HepG2 (cell line): ENCODE measurements at regions not wholly inside any gene's neighbourhood (a gene's known extent, or its start where the extent isn't known, plus 50 kb on each side); places are given as distances from the start of the nearest gene placed in this dataset.

Source experiments
- ATAC-seq: fragments of 200-7000 bp; cut with Tn5 transposase; 3 replicates; pipeline ENCODE4 v1.9.1; 2020; ENCODE audit warnings: mild to moderate bottlenecking, moderate library complexity
- BruUV-seq: library from RNA; stranded (reverse); fragments of 400-500 nt; replicated peaks from 2 replicates; lab custom pipeline; 2021; lab: Mats Ljungman, UMichigan
- CTCF ChIA-PET: fragments of 300-600 bp; formaldehyde crosslinking; extraction: SDS; loops from one replicate; lab custom pipeline; 2021; ENCODE audit warnings: low total read pairs, inconsistent platforms, low intra/inter-chr PET ratio; lab: Yijun Ruan, JAX
- POLR2A ChIA-PET: fragments of 350-600 bp; sonication (Branson Sonifier 250); formaldehyde crosslinking; loops from one replicate; lab custom pipeline; 2020; ENCODE audit warnings: antibody characterized with exemption, inconsistent platforms; lab: Yijun Ruan, JAX
- DNase-seq: peaks from one replicate; pipeline ENCODE4 v3.0.0-alpha.2; 2015; ENCODE audit warnings: low spot score
- FAIRE-seq: peaks from 3 replicates; lab custom pipeline; 2011; peaks lifted over from hg19 to GRCh38; lab: Jason Lieb, UNC
- H2AFZ ChIP-seq: one replicate; pipeline ENCODE4 v1.6.1; 2011; ENCODE audit warnings: low read length, inconsistent platforms
- H3K27ac ChIP-seq: fragments of 300-600 bp; 3 replicates; pipeline ENCODE4 v1.8.0; 2011; ENCODE audit warnings: mixed run types, mild to moderate bottlenecking, mixed read lengths, low read length, inconsistent platforms; ENCODE audit not compliant: insufficient read depth; ENCODE audit errors: extremely low read length
- H3K27me3 ChIP-seq, 2 experiments: fragments of 200-600 bp in 1 of 2; 2 replicates in 1 of 2; 3 replicates in 1 of 2; pipeline versions ENCODE4 v1.6.0 to v1.8.0; 2011; ENCODE audit warnings: low read length in 2 of 2, mild to moderate bottlenecking in 2 of 2, moderate library complexity in 2 of 2, inconsistent platforms in 1 of 2; ENCODE audit not compliant: insufficient read depth in 2 of 2, control insufficient read depth in 1 of 2
- H3K36me3 ChIP-seq, 2 experiments: fragments of 200-600 bp in 1 of 2; replicated peaks in 1 of 2; 2 replicates in 1 of 2; 3 replicates in 1 of 2; pipeline versions ENCODE4 v1.5.1 to v1.8.0; 2011; ENCODE audit warnings: low read length in 2 of 2, inconsistent platforms in 1 of 2; ENCODE audit not compliant: insufficient read depth in 2 of 2, control insufficient read depth in 1 of 2
- H3K4me1 ChIP-seq: 2 replicates; pipeline ENCODE4 v1.5.1; 2012; ENCODE audit warnings: low read length, inconsistent platforms; ENCODE audit not compliant: insufficient read depth
- H3K4me2 ChIP-seq: 2 replicates; pipeline ENCODE4 v1.6.0; 2011; ENCODE audit warnings: low read depth, low read length, inconsistent platforms
- H3K4me3 ChIP-seq, 3 experiments: fragments of 200-600 bp in 1 of 3; sonication (generic), shearing (Covaris generic) in 1 of 3; replicated peaks in 1 of 3; 2 replicates each; pipeline ENCODE4 v1.5.1; 2011 to 2016; ENCODE audit warnings: low read length in 3 of 3, inconsistent platforms in 2 of 3, low read depth in 2 of 3, mild to moderate bottlenecking in 2 of 3, control low read depth in 1 of 3, mixed read lengths in 1 of 3; ENCODE audit not compliant: insufficient read depth in 1 of 3
- H3K79me2 ChIP-seq: one replicate; pipeline ENCODE4 v1.6.1; 2011; ENCODE audit warnings: low read length, inconsistent platforms; ENCODE audit not compliant: insufficient read depth
- H3K9ac ChIP-seq: 2 replicates; pipeline ENCODE4 v1.6.0; 2011; ENCODE audit warnings: mild to moderate bottlenecking, low read depth, low read length, inconsistent platforms; ENCODE audit not compliant: insufficient read depth
- H3K9me3 ChIP-seq: 2 replicates; pipeline ENCODE4 v1.5.1; 2012; ENCODE audit warnings: mild to moderate bottlenecking, low read length
- H4K20me1 ChIP-seq: 2 replicates; pipeline ENCODE4 v1.6.0; 2011; ENCODE audit warnings: inconsistent platforms, mild to moderate bottlenecking, low read length, moderate library complexity; ENCODE audit not compliant: insufficient read depth
- DPF2 ChIP-seq: sonication (generic); formaldehyde crosslinking; IDR thresholded peaks from 2 replicates; pipeline ENCODE4 v1.4.0; 2020; ENCODE audit warnings: mild to moderate bottlenecking, low read depth, missing genetic modification reagents, borderline replicate concordance
- GPBP1L1 ChIP-seq: sonication (generic); formaldehyde crosslinking; IDR thresholded peaks from 2 replicates; pipeline ENCODE4 v1.5.0; 2020; ENCODE audit warnings: mild to moderate bottlenecking, missing genetic modification reagents
- MYC ChIP-seq: sonication (generic); formaldehyde crosslinking; IDR thresholded peaks from 2 replicates; pipeline ENCODE4 v1.9.0; 2021; ENCODE audit warnings: missing genetic modification reagents, borderline replicate concordance
- NFKBIZ ChIP-seq: IDR thresholded peaks from 2 replicates; pipeline ENCODE4 v1.6.1; 2018; ENCODE audit warnings: missing genetic modification reagents, missing compliant biosample characterization
- SKI ChIP-seq: fragments of 450-650 bp; IDR thresholded peaks from one replicate; pipeline ENCODE4 v1.6.1; 2018; ENCODE audit warnings: mild to moderate bottlenecking; ENCODE audit not compliant: partially characterized antibody
- SMAD3 ChIP-seq: sonication (generic); formaldehyde crosslinking; IDR thresholded peaks from 2 replicates; pipeline ENCODE4 v1.4.0; 2020; ENCODE audit warnings: missing genetic modification reagents
- SNAI1 ChIP-seq: sonication (generic); formaldehyde crosslinking; IDR thresholded peaks from 2 replicates; pipeline ENCODE4 v1.5.0; 2020; ENCODE audit warnings: mild to moderate bottlenecking, missing genetic modification reagents, borderline replicate concordance
- SRF ChIP-seq: IDR thresholded peaks from 2 replicates; pipeline ENCODE4 v1.6.1; 2011; ENCODE audit warnings: mild to moderate bottlenecking, low read depth, low read length, moderate library complexity
- TFDP1 ChIP-seq: IDR thresholded peaks from 2 replicates; pipeline ENCODE4 v1.6.1; 2016; ENCODE audit warnings: missing compliant biosample characterization, missing genetic modification reagents, borderline replicate concordance
- THYN1 ChIP-seq: sonication (generic); formaldehyde crosslinking; IDR thresholded peaks from 2 replicates; pipeline ENCODE4 v1.8.1; 2023; ENCODE audit warnings: low read depth, mild to moderate bottlenecking, moderate library complexity, missing genetic modification reagents, borderline replicate concordance
- WIZ ChIP-seq: sonication (generic); formaldehyde crosslinking; IDR thresholded peaks from 2 replicates; pipeline ENCODE4 v1.5.1; 2020; ENCODE audit warnings: mild to moderate bottlenecking, missing genetic modification reagents
- ZNF207 ChIP-seq: fragments of 450-650 bp; IDR thresholded peaks from 2 replicates; pipeline ENCODE4 v1.6.1; 2016; ENCODE audit warnings: antibody characterized with exemption, borderline replicate concordance
- WGBS: methylation state at CpG from one replicate; pipeline ENCODE4 v1.1.6; 2017; ENCODE audit warnings: low lambda C conversion rate; 5-methylcytosine and 5-hydroxymethylcytosine counted together
- in situ Hi-C: cut with HindIII; loops from 2 replicates; pipeline ENCODE4 v1.10.0; 2017; ENCODE audit warnings: low pct_unique_long_range_greater_than_20kb; ENCODE audit not compliant: extremely low pct_ligation_motif_present
- intact Hi-C: fragments of 100-400 bp; cut with micrococcal nuclease; formaldehyde crosslinking; loops from one replicate; pipeline ENCODE4 v1.10.0; 2022; ENCODE audit not compliant: unreplicated experiment

GRCh38 chr9:105151686-105151995 is 92.8 kb upstream of the SLC44A1 start:
- WGBS = 71% methylated on average over 3 of the region's 3 CpGs
- no peaks in the 10 kb centered on the region for H3K79me2 ChIP-seq

More at GRCh38 chr9:105151686-105151995, 92.8 kb upstream of the SLC44A1 start:
- Histone ChIP-seq H3K36me3 (no peaks in the 10 kb centered on the region), H3K9ac (no peak overlapping the region), H3K27me3 (peaks cover 0 to 11% of the 10 kb centered on the region in 2 experiments; a peak in 2 of 5 replicates), H2AFZ (no peak overlapping the region), H3K4me1 (0 out of 2 replicates have a peak, but pooled peaks cover 7% of the 10 kb centered on the region), H3K4me3 (no peak overlapping the region), H3K27ac (no peak overlapping the region), H3K4me2 (no peak overlapping the region), H3K9me3 (no peaks in the 10 kb centered on the region), H4K20me1 (no peaks in the 10 kb centered on the region)
- no peak for TF ChIP-seq MYC (CRISPR knock-in tag)
- no peak for TF ChIP-seq SNAI1 (CRISPR knock-in tag)
- TF ChIP-seq WIZ (CRISPR knock-in tag) = no peak
- TF ChIP-seq NFKBIZ (CRISPR knock-in tag) = no peak
- no peak for TF ChIP-seq SRF
- no peak for TF ChIP-seq THYN1 (CRISPR knock-in tag)
- no peak for TF ChIP-seq ZNF207
- TF ChIP-seq GPBP1L1 (CRISPR knock-in tag) = no peak
- no peak for TF ChIP-seq SKI
- no peak for TF ChIP-seq TFDP1 (CRISPR knock-in tag)
- TF ChIP-seq SMAD3 (CRISPR knock-in tag) = no peak
- no peak for TF ChIP-seq DPF2 (CRISPR knock-in tag)
- intact Hi-C loops (no loop called here), in situ Hi-C loops (loop anchor here (10.0 kb wide), 2 partner anchors 157 to 227 kb away; partner anchors contain the start of gene ABCA1)
- POLR2A ChIA-PET = no interaction called here
- DNase-seq (no peak), FAIRE-seq (no peak), ATAC-seq (no peak)
- CTCF ChIA-PET = no interaction called here
- BruUV-seq = no TSS peak
